ENCODE measurements at regions not wholly inside any gene's neighbourhood (a gene's known extent, or its start where the extent isn't known, plus 50 kb on each side); places are given as distances from the start of the nearest gene placed in this dataset.

DNA sequence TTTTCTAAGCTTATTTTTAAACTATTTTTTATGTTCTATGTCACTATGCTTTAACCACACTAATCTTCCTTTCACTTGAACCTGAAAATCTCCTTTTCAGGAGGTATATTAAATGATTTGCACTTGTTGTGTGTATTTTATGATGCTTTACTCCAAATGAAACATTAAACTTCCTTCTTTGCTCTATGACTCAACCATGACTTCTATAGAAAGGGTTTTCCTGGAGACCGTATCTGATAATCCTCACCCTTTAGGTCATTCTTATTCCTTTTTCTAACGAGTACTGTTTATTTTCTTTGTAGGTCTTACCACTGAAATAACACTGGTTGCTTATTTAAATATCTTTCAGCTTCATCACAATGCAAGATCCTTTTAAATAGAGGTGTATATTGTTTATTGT, 1163.2 kb downstream of the PCDH18 start:
- H3K4me3 ChIP-seq (ENCODE audit: low read depth, low read length), result no peak overlapping the region
- ChIA-PET POLR2A (no interaction called here), CTCF (no interaction called here)
- no peak for DNase-seq (ENCODE audit: low read depth, low spot score)
- no peak for TF ChIP-seq CTCF (IDR thresholded peaks at IDR 0.05; ENCODE audit: insufficient read depth, low read length, missing control alignments)

DNA sequence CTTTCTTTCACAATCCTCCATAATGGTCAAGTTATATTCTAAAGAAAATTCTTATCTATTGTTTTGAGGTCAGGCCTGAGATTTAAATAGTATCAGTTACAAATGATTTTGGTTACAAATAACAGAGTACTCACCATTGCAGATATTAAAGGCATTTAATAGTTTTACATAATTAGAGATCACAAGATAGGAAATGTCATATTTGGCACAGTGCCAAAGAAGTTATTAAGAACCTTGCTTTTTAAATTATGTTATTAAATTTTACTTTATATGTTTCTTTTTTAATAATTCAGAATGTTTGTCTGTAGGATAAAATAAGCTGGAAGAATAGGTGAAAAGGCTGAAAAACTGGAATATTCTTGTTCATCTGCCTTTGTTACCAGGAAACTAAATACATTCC, 1174.7 kb downstream of the PCDH18 start:
- ChIA-PET CTCF (no interaction called here), POLR2A (no interaction called here)
- no peak overlapping the region for H3K4me3 ChIP-seq (ENCODE audit: low read depth, low read length)
- no peak for TF ChIP-seq CTCF (IDR thresholded peaks at IDR 0.05; ENCODE audit: insufficient read depth, low read length, missing control alignments)
- no peak for DNase-seq (ENCODE audit: low read depth, low spot score)

GRCh38 chr4:136355970-136356369, 1176.3 kb downstream of the PCDH18 start:
- ChIA-PET POLR2A (no interaction called here), CTCF (no interaction called here)
- no peak overlapping the region for H3K4me3 ChIP-seq (ENCODE audit: low read depth, low read length)
- no peak for TF ChIP-seq CTCF (IDR thresholded peaks at IDR 0.05; ENCODE audit: insufficient read depth, low read length, missing control alignments)
- no peak for DNase-seq (ENCODE audit: low read depth, low spot score)

GRCh38 chr4:136343340-136343739, 1189.0 kb downstream of the PCDH18 start:
- no peak overlapping the region for H3K4me3 ChIP-seq (ENCODE audit: low read depth, low read length)
- no peak for TF ChIP-seq CTCF (IDR thresholded peaks at IDR 0.05; ENCODE audit: insufficient read depth, low read length, missing control alignments)
- CTCF ChIA-PET, result no interaction called here
- POLR2A ChIA-PET, result no interaction called here
- DNase-seq (ENCODE audit: low read depth, low spot score), result no peak

- ChIA-PET CTCF (no interaction called here), POLR2A (no interaction called here)
- no peak for TF ChIP-seq CTCF (IDR thresholded peaks at IDR 0.05; ENCODE audit: insufficient read depth, low read length, missing control alignments)
- H3K4me3 ChIP-seq (ENCODE audit: low read depth, low read length), result no peak overlapping the region
- DNase-seq (ENCODE audit: low read depth, low spot score), result no peak
Observed at GRCh38 chr4:136342666-136343065, 1189.6 kb downstream of the PCDH18 start.

GRCh38 chr4:136337216-136337615, 1195.1 kb downstream of the PCDH18 start:
- no peak for DNase-seq (ENCODE audit: low read depth, low spot score)
- POLR2A ChIA-PET, result no interaction called here
- CTCF ChIA-PET, result no interaction called here
- TF ChIP-seq CTCF (IDR thresholded peaks at IDR 0.05; ENCODE audit: insufficient read depth, low read length, missing control alignments), result no peak
- no peak overlapping the region for H3K4me3 ChIP-seq (ENCODE audit: low read depth, low read length)
